Transverse colon (tissue), 3 donors: ENCODE measurements at regions not wholly inside any gene's neighbourhood (a gene's known extent, or its start where the extent isn't known, plus 50 kb on each side); places are given as distances from the start of the nearest gene placed in this dataset.

Experiments
- EP300 ChIP-seq: sonication (generic); formaldehyde crosslinking; IDR thresholded peaks from one replicate; pipeline ENCODE4 v1.6.1; 2017; ENCODE audit warnings: antibody characterized with exemption, low read depth
- POLR2A ChIP-seq: fragments of 450-650 bp; IDR thresholded peaks from one replicate; pipeline ENCODE4 v1.6.1; 2016; ENCODE audit warnings: antibody characterized with exemption, mild to moderate bottlenecking, moderate library complexity
- POLR2AphosphoS5 ChIP-seq, 3 donors: sonication (generic); formaldehyde crosslinking; IDR thresholded peaks; one replicate each; pipeline ENCODE4 v1.6.1; 2016; ENCODE audit warnings: antibody characterized with exemption in 3 of 3

DNA sequence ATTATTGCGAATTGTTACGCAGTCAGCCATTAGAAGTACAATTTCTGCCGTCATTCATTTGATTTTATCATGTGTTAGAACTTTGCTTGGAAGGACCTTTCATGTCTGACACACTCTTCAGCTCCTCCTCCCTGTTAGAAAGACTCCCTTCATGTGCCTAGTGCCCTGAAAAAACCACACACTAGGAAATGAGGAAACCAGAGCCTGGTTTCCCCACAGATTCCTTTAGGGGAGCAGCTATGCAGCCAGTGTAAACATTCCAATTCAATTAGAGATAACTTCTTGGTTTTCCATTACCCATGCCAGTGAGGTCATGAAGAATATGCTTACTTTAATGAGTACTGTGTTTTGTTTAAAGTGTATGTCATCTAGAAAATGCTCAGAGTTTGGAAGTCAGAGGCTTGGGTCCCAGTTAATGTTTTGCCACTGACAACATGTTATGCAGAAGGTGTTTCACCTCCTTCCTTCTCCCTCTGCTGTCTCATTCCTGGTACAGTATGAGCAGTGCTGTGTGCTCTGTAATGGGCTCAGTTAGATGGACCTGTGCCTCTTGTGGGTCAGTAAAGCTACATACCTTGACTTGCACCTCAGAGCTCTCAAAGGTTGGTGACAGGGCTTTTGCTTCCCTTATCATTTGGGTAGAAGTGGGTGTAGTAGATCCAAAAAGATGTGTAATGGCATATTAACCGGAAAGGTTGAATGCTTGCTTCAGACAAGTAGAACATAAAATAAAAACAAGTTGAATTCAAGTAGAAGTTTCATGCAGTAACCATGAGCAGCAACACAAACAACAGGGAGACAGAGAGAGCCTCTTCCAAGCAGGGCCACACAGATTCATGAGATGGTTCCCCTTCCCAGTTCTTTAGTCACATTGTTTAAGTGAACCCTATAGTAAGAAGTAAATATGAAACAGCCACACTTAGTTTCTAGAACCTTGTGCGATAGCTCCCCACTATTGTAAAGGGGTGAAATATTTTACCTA, 52.6 kb upstream of the TNFAIP8 start:
- TF ChIP-seq EP300 = no peak
- TF ChIP-seq POLR2AphosphoS5 (IDR thresholded peaks at IDR 0.05) = peak in 1 of 3 donors; percentile 12
- no peak for TF ChIP-seq POLR2A
